ENCODE measurements at regions not wholly inside any gene's neighbourhood (a gene's known extent, or its start where the extent isn't known, plus 50 kb on each side); places are given as distances from the start of the nearest gene placed in this dataset.

DNA sequence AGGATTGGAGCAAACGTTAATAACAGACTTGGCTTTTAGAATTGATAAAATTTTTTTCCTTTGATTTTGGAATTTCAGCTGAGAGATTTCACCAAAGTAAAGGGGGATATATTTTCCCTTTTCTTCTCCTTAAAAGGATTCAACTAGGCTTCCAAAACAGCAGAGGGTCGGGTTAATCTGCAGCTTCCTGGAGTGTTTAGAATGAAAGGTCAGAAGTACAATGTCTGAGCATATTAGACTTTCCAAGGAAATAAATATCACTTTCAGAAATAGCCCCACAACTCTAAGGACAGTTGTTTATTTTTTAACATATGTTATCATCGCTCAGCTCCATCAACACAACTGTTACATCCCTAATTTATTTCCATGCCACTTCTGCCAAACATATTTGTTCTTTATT is 1532.9 kb upstream of the RAG2 start:
- TF ChIP-seq POLR2A (IDR thresholded peaks at IDR 0.05) (no peak), POLR2AphosphoS5 (IDR thresholded peaks at IDR 0.05) (no peak)
- TF ChIP-seq, protein P1, sequence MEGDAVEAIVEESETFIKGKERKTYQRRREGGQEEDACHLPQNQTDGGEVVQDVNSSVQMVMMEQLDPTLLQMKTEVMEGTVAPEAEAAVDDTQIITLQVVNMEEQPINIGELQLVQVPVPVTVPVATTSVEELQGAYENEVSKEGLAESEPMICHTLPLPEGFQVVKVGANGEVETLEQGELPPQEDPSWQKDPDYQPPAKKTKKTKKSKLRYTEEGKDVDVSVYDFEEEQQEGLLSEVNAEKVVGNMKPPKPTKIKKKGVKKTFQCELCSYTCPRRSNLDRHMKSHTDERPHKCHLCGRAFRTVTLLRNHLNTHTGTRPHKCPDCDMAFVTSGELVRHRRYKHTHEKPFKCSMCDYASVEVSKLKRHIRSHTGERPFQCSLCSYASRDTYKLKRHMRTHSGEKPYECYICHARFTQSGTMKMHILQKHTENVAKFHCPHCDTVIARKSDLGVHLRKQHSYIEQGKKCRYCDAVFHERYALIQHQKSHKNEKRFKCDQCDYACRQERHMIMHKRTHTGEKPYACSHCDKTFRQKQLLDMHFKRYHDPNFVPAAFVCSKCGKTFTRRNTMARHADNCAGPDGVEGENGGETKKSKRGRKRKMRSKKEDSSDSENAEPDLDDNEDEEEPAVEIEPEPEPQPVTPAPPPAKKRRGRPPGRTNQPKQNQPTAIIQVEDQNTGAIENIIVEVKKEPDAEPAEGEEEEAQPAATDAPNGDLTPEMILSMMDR (IDR thresholded peaks at IDR 0.05 in 8 of 11, conservative IDR thresholded peaks at IDR 0.05 in 3 of 11), result no peak

Data from spleen (tissue), 7 donors.